Type B pancreatic cell (in vitro differentiated cells): ENCODE measurements at regions not wholly inside any gene's neighbourhood (a gene's known extent, or its start where the extent isn't known, plus 50 kb on each side); places are given as distances from the start of the nearest gene placed in this dataset.

ENCODE experiments used
- DNase-seq: peaks from one replicate; pipeline ENCODE4 v3.0.0; 2021; ENCODE audit warnings: mixed read lengths; ENCODE audit not compliant: unreplicated experiment; ENCODE audit errors: extremely low spot score
- H3K27ac Mint-ChIP-seq: 2 replicates; pipeline ENCODE4 v1.8.0; 2021; ENCODE audit warnings: mild to moderate bottlenecking, mixed read lengths
- H3K27me3 Mint-ChIP-seq: 2 replicates; pipeline ENCODE4 v1.8.0; 2021; ENCODE audit warnings: mixed read lengths
- H3K36me3 Mint-ChIP-seq: 2 replicates; pipeline ENCODE4 v1.8.0; 2021; ENCODE audit warnings: mixed read lengths
- H3K4me1 Mint-ChIP-seq: one replicate; pipeline ENCODE4 v1.8.0; 2021; ENCODE audit warnings: mixed read lengths; ENCODE audit not compliant: unreplicated experiment
- H3K4me3 Mint-ChIP-seq: 2 replicates; pipeline ENCODE4 v1.8.0; 2021; ENCODE audit warnings: mild to moderate bottlenecking, mixed read lengths
- H3K9me3 Mint-ChIP-seq: 2 replicates; pipeline ENCODE4 v1.8.0; 2021; ENCODE audit warnings: mixed read lengths
- CTCF ChIP-seq: fragments of 200-600 bp; sonication (generic); conservative IDR thresholded peaks from 2 replicates; pipeline ENCODE4 v1.5.0; 2021; ENCODE audit warnings: antibody characterized with exemption, mild to moderate bottlenecking

DNA sequence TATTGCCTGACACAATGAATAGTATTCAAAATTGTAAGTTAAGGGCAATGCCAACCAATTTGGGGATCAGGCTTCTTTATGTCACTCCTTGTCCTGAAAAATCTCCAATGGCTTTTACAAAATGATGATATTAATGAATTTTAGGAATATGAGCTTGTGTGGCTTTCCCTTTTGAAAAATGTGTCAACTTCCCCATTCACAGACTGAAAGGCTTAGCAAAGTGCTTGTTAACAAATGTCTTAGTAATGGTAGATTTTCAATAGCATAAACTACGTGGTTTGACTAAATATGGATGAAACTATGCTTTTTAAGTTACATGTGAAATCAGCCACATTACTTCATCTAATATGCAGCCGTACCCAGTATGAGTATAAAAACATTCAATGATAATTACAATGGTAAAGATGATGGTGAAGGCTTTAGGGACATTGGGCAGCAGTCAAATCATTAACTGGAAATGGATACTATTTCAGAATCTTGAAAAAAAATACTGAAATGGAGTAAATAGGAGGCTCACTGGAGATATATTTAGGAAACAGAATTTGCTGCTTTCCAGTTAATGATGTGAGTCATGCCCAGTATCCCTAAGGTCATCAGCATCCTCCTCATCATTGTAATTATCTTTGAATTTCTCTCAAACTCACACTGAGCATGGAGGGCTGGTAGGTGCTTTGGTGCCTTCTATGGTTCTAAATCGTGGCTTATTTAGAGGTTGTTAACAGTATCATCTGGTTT lies 113.3 kb upstream of the ZNF608 start:
- peaks cover 18% of the 10 kb centered on the region for H3K4me1 Mint-ChIP-seq
- H3K4me3 Mint-ChIP-seq: no peak overlapping the region
- no peaks in the 10 kb centered on the region for H3K27me3 Mint-ChIP-seq
- H3K27ac Mint-ChIP-seq: no peak overlapping the region
- TF ChIP-seq CTCF: no peak
- DNase-seq: no peak
- peaks cover 4% of the 10 kb centered on the region for H3K9me3 Mint-ChIP-seq
- no peaks in the 10 kb centered on the region for H3K36me3 Mint-ChIP-seq

DNA sequence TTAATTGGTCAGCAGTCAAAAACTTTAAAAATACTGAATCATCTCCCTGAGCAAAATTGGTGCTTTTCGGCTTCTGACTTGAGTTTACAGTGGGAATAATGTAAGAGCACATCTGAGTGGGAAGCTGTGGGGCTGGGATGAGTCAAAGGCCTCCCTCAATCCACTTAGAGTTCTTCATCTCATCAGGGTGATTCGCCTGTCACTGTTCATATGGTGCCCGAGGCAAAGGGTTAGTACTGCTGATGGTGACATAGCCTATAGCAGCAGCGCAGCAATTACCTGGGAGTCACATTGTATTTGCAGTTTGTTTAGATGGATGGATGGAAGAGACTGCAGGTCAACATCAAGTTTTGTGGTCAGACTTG lies 113.8 kb upstream of the ZNF608 start:
- Mint-ChIP-seq H3K9me3 (peaks cover 4% of the 10 kb centered on the region), H3K4me3 (no peak overlapping the region), H3K4me1 (peaks cover 18% of the 10 kb centered on the region), H3K36me3 (no peaks in the 10 kb centered on the region), H3K27me3 (no peaks in the 10 kb centered on the region), H3K27ac (no peak overlapping the region)
- DNase-seq: no peak
- no peak for TF ChIP-seq CTCF

DNA sequence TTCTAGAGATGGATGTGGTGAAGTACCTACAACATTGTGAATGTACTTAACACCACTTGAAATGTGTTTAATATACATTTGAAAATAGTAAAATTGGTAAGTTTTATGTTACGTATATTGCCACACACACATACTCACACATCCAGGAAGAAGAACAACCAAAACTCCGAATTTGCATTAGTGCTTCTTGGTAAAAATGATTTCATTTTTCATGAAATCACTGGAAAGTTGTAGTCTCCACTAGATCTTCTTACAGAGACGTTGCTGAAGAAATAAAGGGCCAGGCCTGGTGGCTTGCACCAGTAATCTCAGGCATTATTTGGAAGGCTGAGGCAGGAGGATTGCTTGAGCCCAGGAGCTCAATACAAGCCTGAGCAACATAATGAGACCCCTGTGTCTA lies 118.6 kb upstream of the ZNF608 start:
- no peaks in the 10 kb centered on the region for H3K27me3 Mint-ChIP-seq
- H3K36me3 Mint-ChIP-seq: no peaks in the 10 kb centered on the region
- no peak overlapping the region for H3K27ac Mint-ChIP-seq
- H3K9me3 Mint-ChIP-seq: no peaks in the 10 kb centered on the region
- H3K4me3 Mint-ChIP-seq: no peak overlapping the region
- peaks cover 34% of the 10 kb centered on the region for H3K4me1 Mint-ChIP-seq
- DNase-seq: no peak
- no peak for TF ChIP-seq CTCF

- no peaks in the 10 kb centered on the region for H3K36me3 Mint-ChIP-seq
- no peak for TF ChIP-seq CTCF
- no peak overlapping the region for H3K27ac Mint-ChIP-seq
- no peaks in the 10 kb centered on the region for H3K9me3 Mint-ChIP-seq
- peak overlapping the region; percentile 17 for H3K4me3 Mint-ChIP-seq
- no peaks in the 10 kb centered on the region for H3K27me3 Mint-ChIP-seq
- no peak for DNase-seq
- peaks cover 34% of the 10 kb centered on the region for H3K4me1 Mint-ChIP-seq
Observed at GRCh38 chr5:124865603-124866354, 119.3 kb upstream of the ZNF608 start.

GRCh38 chr5:124866355-124867136 lies 120.1 kb upstream of the ZNF608 start:
- Mint-ChIP-seq H3K4me3 (no peak overlapping the region), H3K9me3 (no peaks in the 10 kb centered on the region)

More at GRCh38 chr5:124866355-124867136, 120.1 kb upstream of the ZNF608 start:
- Mint-ChIP-seq H3K4me1 (peaks cover 38% of the 10 kb centered on the region), H3K27ac (peak overlapping the region; percentile 6), H3K36me3 (no peaks in the 10 kb centered on the region), H3K27me3 (no peaks in the 10 kb centered on the region)
- DNase-seq: no peak
- TF ChIP-seq CTCF: no peak
